WTC11 (cell line): ENCODE measurements at regions not wholly inside any gene's neighbourhood (a gene's known extent, or its start where the extent isn't known, plus 50 kb on each side); places are given as distances from the start of the nearest gene placed in this dataset.

Source experiments
- ATF2 ChIP-seq: sonication (generic); formaldehyde crosslinking; IDR thresholded peaks from 2 replicates; pipeline ENCODE4 v1.8.1; 2022; ENCODE audit warnings: low read depth, missing genetic modification reagents, borderline replicate concordance
- CREB1 ChIP-seq: sonication (generic); formaldehyde crosslinking; IDR thresholded peaks from 2 replicates; pipeline ENCODE4 v1.8.0; 2023; ENCODE audit warnings: mild to moderate bottlenecking, missing genetic modification reagents
- E2F1 ChIP-seq: sonication (generic); formaldehyde crosslinking; IDR thresholded peaks from 2 replicates; pipeline ENCODE4 v1.8.0; 2022; ENCODE audit warnings: mild to moderate bottlenecking, missing genetic modification reagents
- E2F4 ChIP-seq: sonication (generic); formaldehyde crosslinking; IDR thresholded peaks from 2 replicates; pipeline ENCODE4 v1.8.1; 2022; ENCODE audit warnings: low read depth, mild to moderate bottlenecking, moderate library complexity, missing genetic modification reagents, borderline replicate concordance
- GTF2I ChIP-seq: fragments of 250-450 bp; sonication (Bioruptor Pico); conservative IDR thresholded peaks from 2 replicates; pipeline ENCODE4 v1.4.0; 2021; ENCODE audit warnings: mild to moderate bottlenecking
- HMGXB4 ChIP-seq: sonication (generic); formaldehyde crosslinking; IDR thresholded peaks from 2 replicates; pipeline ENCODE4 v1.8.1; 2023; ENCODE audit warnings: mild to moderate bottlenecking, moderate library complexity, missing genetic modification reagents
- IRF2 ChIP-seq: sonication (generic); formaldehyde crosslinking; IDR thresholded peaks from 2 replicates; pipeline ENCODE4 v1.8.0; 2022; ENCODE audit warnings: low read depth, missing genetic modification reagents, borderline replicate concordance
- RELA ChIP-seq: sonication (generic); formaldehyde crosslinking; IDR thresholded peaks from 2 replicates; pipeline ENCODE4 v1.8.1; 2022; ENCODE audit warnings: missing genetic modification reagents, mild to moderate bottlenecking, borderline replicate concordance
- RORB ChIP-seq: fragments of 250-450 bp; sonication (Bioruptor Pico); IDR thresholded peaks from 2 replicates; pipeline ENCODE4 v1.9.0; 2021; ENCODE audit warnings: mild to moderate bottlenecking
- SMAD3 ChIP-seq: sonication (generic); formaldehyde crosslinking; IDR thresholded peaks from 2 replicates; pipeline ENCODE4 v1.8.0; 2022; ENCODE audit warnings: missing genetic modification reagents, mild to moderate bottlenecking, borderline replicate concordance
- STAT6 ChIP-seq: sonication (generic); formaldehyde crosslinking; conservative IDR thresholded peaks from 2 replicates; pipeline ENCODE4 v1.8.1; 2023; ENCODE audit warnings: mild to moderate bottlenecking, low read depth, missing genetic modification reagents, moderate library complexity
- TEAD1 ChIP-seq: sonication (generic); formaldehyde crosslinking; IDR thresholded peaks from 2 replicates; pipeline ENCODE4 v1.8.0; 2022; ENCODE audit warnings: mild to moderate bottlenecking, missing genetic modification reagents
- TP53 ChIP-seq: sonication (generic); formaldehyde crosslinking; IDR thresholded peaks from 2 replicates; pipeline ENCODE4 v1.8.1; 2023; ENCODE audit warnings: mild to moderate bottlenecking, missing genetic modification reagents
- USF2 ChIP-seq: sonication (generic); formaldehyde crosslinking; IDR thresholded peaks from 2 replicates; pipeline ENCODE4 v1.8.1; 2023; ENCODE audit warnings: mild to moderate bottlenecking, missing genetic modification reagents, moderate library complexity
- ZBTB21 ChIP-seq: sonication (generic); formaldehyde crosslinking; IDR thresholded peaks from 2 replicates; pipeline ENCODE4 v1.8.1; 2023; ENCODE audit warnings: mild to moderate bottlenecking, missing genetic modification reagents, borderline replicate concordance
- ZNF121 ChIP-seq: sonication (generic); formaldehyde crosslinking; IDR thresholded peaks from 2 replicates; pipeline ENCODE4 v1.8.0; 2023; ENCODE audit warnings: missing genetic modification reagents
- ZNF138 ChIP-seq: sonication (generic); formaldehyde crosslinking; conservative IDR thresholded peaks from 2 replicates; pipeline ENCODE4 v1.8.1; 2022; ENCODE audit warnings: mild to moderate bottlenecking, moderate library complexity, missing genetic modification reagents
- ZNF396 ChIP-seq: fragments of 250-450 bp; sonication (Bioruptor Pico); IDR thresholded peaks from 2 replicates; pipeline ENCODE4 v1.8.0; 2021; ENCODE audit warnings: mild to moderate bottlenecking, moderate library complexity, borderline replicate concordance
- ZNF423 ChIP-seq: fragments of 250-450 bp; sonication (Bioruptor Pico); IDR thresholded peaks from 2 replicates; pipeline ENCODE4 v2.1.2; 2022; ENCODE audit warnings: mild to moderate bottlenecking, moderate library complexity
- TF ChIP-seq, protein P1 (sequence below): sonication (generic); formaldehyde crosslinking; IDR thresholded peaks from 2 replicates; pipeline ENCODE4 v1.8.0; 2023; ENCODE audit warnings: mild to moderate bottlenecking, missing genetic modification reagents
- TF ChIP-seq, protein P2 (sequence below): fragments of 250-450 bp; sonication (Bioruptor Pico); IDR thresholded peaks from 2 replicates; pipeline ENCODE4 v1.9.0; 2021; ENCODE audit warnings: mild to moderate bottlenecking
- TF ChIP-seq, protein P3 (sequence below): sonication (generic); formaldehyde crosslinking; IDR thresholded peaks from 2 replicates; pipeline ENCODE4 v1.8.0; 2023; ENCODE audit warnings: missing genetic modification reagents, mild to moderate bottlenecking, borderline replicate concordance

DNA sequence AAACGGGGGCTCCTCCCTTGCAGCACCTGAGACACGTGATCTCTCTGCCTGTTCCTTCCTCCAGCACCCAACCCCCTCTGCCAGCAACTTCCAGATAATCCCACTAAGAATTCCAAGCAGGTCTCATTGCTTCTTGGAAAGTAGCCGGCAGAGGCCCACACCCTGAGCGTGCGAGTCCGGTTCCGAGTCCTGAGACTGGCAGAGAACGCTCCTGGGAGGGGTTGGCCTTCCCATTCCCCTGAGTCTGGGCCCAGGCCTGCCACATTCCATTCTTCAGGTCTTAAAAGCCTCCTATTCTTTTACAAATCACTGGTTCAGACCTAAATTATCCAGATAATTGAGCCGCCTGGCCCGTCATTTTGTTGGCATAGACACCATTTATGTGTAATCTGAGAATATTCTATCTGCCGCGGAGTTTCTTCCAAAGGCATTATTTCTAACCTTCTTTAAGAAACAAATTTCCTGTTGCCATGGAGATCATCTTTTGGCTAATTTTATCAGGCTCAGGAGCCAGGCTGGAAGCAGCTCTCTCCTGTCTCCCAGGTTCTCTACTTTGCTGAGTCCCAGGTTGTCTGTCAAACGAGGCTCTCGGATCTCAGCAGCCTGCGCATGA, 165.4 kb downstream of the MYCN start (continued):
- TF ChIP-seq, protein P1, sequence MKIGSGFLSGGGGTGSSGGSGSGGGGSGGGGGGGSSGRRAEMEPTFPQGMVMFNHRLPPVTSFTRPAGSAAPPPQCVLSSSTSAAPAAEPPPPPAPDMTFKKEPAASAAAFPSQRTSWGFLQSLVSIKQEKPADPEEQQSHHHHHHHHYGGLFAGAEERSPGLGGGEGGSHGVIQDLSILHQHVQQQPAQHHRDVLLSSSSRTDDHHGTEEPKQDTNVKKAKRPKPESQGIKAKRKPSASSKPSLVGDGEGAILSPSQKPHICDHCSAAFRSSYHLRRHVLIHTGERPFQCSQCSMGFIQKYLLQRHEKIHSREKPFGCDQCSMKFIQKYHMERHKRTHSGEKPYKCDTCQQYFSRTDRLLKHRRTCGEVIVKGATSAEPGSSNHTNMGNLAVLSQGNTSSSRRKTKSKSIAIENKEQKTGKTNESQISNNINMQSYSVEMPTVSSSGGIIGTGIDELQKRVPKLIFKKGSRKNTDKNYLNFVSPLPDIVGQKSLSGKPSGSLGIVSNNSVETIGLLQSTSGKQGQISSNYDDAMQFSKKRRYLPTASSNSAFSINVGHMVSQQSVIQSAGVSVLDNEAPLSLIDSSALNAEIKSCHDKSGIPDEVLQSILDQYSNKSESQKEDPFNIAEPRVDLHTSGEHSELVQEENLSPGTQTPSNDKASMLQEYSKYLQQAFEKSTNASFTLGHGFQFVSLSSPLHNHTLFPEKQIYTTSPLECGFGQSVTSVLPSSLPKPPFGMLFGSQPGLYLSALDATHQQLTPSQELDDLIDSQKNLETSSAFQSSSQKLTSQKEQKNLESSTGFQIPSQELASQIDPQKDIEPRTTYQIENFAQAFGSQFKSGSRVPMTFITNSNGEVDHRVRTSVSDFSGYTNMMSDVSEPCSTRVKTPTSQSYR (CRISPR knock-in tag): peak; percentile 47; the same call in 1 of the 2 replicates
- no peak for TF ChIP-seq ZNF423 (CRISPR knock-in tag)
- no peak for TF ChIP-seq RORB (CRISPR knock-in tag)
- TF ChIP-seq CREB1 (CRISPR knock-in tag): no peak
- TF ChIP-seq TEAD1 (CRISPR knock-in tag): peak; percentile 90
- TF ChIP-seq IRF2 (CRISPR knock-in tag): no peak
- no peak for TF ChIP-seq HMGXB4 (CRISPR knock-in tag)
- no peak for TF ChIP-seq RELA
- no peak for TF ChIP-seq GTF2I (CRISPR knock-in tag)
- TF ChIP-seq, protein P2, sequence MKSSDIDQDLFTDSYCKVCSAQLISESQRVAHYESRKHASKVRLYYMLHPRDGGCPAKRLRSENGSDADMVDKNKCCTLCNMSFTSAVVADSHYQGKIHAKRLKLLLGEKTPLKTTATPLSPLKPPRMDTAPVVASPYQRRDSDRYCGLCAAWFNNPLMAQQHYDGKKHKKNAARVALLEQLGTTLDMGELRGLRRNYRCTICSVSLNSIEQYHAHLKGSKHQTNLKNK (CRISPR knock-in tag): no peak
- TF ChIP-seq ZNF138 (CRISPR knock-in tag): no peak
- TF ChIP-seq, protein P3, sequence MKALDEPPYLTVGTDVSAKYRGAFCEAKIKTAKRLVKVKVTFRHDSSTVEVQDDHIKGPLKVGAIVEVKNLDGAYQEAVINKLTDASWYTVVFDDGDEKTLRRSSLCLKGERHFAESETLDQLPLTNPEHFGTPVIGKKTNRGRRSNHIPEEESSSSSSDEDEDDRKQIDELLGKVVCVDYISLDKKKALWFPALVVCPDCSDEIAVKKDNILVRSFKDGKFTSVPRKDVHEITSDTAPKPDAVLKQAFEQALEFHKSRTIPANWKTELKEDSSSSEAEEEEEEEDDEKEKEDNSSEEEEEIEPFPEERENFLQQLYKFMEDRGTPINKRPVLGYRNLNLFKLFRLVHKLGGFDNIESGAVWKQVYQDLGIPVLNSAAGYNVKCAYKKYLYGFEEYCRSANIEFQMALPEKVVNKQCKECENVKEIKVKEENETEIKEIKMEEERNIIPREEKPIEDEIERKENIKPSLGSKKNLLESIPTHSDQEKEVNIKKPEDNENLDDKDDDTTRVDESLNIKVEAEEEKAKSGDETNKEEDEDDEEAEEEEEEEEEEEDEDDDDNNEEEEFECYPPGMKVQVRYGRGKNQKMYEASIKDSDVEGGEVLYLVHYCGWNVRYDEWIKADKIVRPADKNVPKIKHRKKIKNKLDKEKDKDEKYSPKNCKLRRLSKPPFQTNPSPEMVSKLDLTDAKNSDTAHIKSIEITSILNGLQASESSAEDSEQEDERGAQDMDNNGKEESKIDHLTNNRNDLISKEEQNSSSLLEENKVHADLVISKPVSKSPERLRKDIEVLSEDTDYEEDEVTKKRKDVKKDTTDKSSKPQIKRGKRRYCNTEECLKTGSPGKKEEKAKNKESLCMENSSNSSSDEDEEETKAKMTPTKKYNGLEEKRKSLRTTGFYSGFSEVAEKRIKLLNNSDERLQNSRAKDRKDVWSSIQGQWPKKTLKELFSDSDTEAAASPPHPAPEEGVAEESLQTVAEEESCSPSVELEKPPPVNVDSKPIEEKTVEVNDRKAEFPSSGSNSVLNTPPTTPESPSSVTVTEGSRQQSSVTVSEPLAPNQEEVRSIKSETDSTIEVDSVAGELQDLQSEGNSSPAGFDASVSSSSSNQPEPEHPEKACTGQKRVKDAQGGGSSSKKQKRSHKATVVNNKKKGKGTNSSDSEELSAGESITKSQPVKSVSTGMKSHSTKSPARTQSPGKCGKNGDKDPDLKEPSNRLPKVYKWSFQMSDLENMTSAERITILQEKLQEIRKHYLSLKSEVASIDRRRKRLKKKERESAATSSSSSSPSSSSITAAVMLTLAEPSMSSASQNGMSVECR (CRISPR knock-in tag): no peak
- no peak for TF ChIP-seq TP53 (CRISPR knock-in tag)
- no peak for TF ChIP-seq E2F1 (CRISPR knock-in tag)
- no peak for TF ChIP-seq ZNF396 (CRISPR knock-in tag)
- TF ChIP-seq ATF2 (CRISPR knock-in tag): no peak
- no peak for TF ChIP-seq SMAD3 (CRISPR knock-in tag)
- TF ChIP-seq E2F4 (CRISPR knock-in tag): no peak
- TF ChIP-seq ZNF121 (CRISPR knock-in tag): no peak
- TF ChIP-seq USF2 (CRISPR knock-in tag): peak; percentile 92
- no peak for TF ChIP-seq STAT6
- no peak for TF ChIP-seq ZBTB21 (CRISPR knock-in tag)
